ENCODE measurements at regions not wholly inside any gene's neighbourhood (a gene's known extent, or its start where the extent isn't known, plus 50 kb on each side); places are given as distances from the start of the nearest gene placed in this dataset.

GRCh38 chr3:1832395-1832794, 266.3 kb upstream of the CNTN4 start:
- CTCF ChIA-PET: no interaction called here
- FAIRE-seq: no peak
- Histone ChIP-seq H3K9me3 (replicated peaks; ENCODE audit: control insufficient read depth, insufficient read depth, low read length) (peaks cover 2% of the 10 kb centered on the region), H4K20me1 (replicated peaks; ENCODE audit: control insufficient read depth, extremely low read depth, insufficient read depth, low read length) (no peaks in the 10 kb centered on the region), H3K27ac (ENCODE audit: insufficient read depth, low read depth, low read length) (no peak overlapping the region), H3K4me3 (replicated peaks in 1 of 3; ENCODE audit: insufficient read depth in 1 of 3, low read depth in 1 of 3, low read length in 3 of 3) (no peak overlapping the region), H3K4me1 (ENCODE audit: control insufficient read depth, extremely low read depth, insufficient read depth, low read length) (no peaks in the 10 kb centered on the region), H3K79me2 (ENCODE audit: control insufficient read depth, insufficient read depth, low read length) (no peaks in the 10 kb centered on the region), H3K27me3 (ENCODE audit: control insufficient read depth in 2 of 2, insufficient read depth in 2 of 2, low read length in 2 of 2) (no peaks in the 10 kb centered on the region), H3K9me1 (replicated peaks; ENCODE audit: control insufficient read depth, extremely low read depth, insufficient read depth, low read length) (no peaks in the 10 kb centered on the region), H2AFZ (ENCODE audit: low read depth, low read length) (no peak overlapping the region), H3K36me3 (ENCODE audit: control insufficient read depth in 2 of 2, extremely low read depth in 1 of 2, insufficient read depth in 2 of 2, low read length in 2 of 2) (no peaks in the 10 kb centered on the region), H3K4me2 (ENCODE audit: insufficient read depth, low read length) (no peak overlapping the region), H3K9ac (replicated peaks; ENCODE audit: extremely low read depth, insufficient read depth, low read length) (no peak overlapping the region)
- intact Hi-C loops (cut with micrococcal nuclease) (no loop called here), dilution Hi-C loops (cut with MboI; ENCODE audit: extremely low pct_ligation_motif_present, low sequenced_read_pairs) (no loop called here)
- POLR2A ChIA-PET: no interaction called here
- no peak for DNase-seq (ENCODE audit: low read depth, low spot score)
- no TSS peak for BruUV-seq (replicated peaks)
- TF ChIP-seq MYC (IDR thresholded peaks at IDR 0.05; ENCODE audit: low read depth, low read length) (no peak), JUN (IDR thresholded peaks at IDR 0.05; ENCODE audit: borderline replicate concordance, insufficient read depth, insufficient read length, low read depth) (no peak), POLR2AphosphoS5 (IDR thresholded peaks at IDR 0.05; ENCODE audit: insufficient read depth, low read depth, low read length) (no peak), MAX (IDR thresholded peaks at IDR 0.05; ENCODE audit: insufficient read depth, insufficient read length) (no peak), GATA2 (IDR thresholded peaks at IDR 0.05; ENCODE audit: insufficient read depth, insufficient read length, low read depth, low read length) (no peak), FOS (IDR thresholded peaks at IDR 0.05; ENCODE audit: borderline replicate concordance, insufficient read depth, low read length) (no peak), POLR2A (IDR thresholded peaks at IDR 0.05; ENCODE audit: low read depth, low read length) (no peak), EZH2 (IDR thresholded peaks at IDR 0.05; ENCODE audit: borderline replicate concordance, low read depth, low read length, severe bottlenecking) (no peak)
- TF ChIP-seq, protein P1, sequence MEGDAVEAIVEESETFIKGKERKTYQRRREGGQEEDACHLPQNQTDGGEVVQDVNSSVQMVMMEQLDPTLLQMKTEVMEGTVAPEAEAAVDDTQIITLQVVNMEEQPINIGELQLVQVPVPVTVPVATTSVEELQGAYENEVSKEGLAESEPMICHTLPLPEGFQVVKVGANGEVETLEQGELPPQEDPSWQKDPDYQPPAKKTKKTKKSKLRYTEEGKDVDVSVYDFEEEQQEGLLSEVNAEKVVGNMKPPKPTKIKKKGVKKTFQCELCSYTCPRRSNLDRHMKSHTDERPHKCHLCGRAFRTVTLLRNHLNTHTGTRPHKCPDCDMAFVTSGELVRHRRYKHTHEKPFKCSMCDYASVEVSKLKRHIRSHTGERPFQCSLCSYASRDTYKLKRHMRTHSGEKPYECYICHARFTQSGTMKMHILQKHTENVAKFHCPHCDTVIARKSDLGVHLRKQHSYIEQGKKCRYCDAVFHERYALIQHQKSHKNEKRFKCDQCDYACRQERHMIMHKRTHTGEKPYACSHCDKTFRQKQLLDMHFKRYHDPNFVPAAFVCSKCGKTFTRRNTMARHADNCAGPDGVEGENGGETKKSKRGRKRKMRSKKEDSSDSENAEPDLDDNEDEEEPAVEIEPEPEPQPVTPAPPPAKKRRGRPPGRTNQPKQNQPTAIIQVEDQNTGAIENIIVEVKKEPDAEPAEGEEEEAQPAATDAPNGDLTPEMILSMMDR (IDR thresholded peaks at IDR 0.05; ENCODE audit: extremely low read depth in 1 of 2, insufficient read depth in 1 of 2, low read depth in 1 of 2, low read length in 2 of 2): no peak
